ENCODE measurements at regions not wholly inside any gene's neighbourhood (a gene's known extent, or its start where the extent isn't known, plus 50 kb on each side); places are given as distances from the start of the nearest gene placed in this dataset.

DNA sequence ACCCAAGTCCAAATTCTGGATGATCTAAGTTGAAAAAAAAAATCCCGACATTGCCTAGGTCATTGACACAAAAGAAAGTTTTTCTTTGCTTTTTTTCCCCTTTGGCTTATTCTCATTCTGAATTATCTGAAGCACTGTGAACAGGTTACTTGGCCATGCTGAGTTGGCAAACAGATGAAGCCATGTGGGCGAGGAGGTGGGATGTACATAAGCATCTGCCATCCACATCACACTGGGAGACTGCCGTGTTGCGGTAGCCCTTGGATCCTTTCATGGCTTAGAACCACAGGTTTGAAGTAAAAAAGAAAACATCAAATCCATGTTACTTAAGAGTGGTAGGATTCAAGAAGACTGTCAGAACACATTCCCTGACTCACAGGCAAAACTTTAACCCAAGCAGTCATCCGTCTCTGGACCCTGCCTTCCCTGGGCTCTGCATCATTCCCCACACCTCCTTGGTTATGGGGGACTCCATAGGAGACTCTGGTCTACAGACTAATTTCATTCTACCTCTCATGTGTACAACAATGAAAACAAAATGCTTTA lies 242.5 kb upstream of the SERP2 start:
- Histone ChIP-seq H3K27me3 (no peaks in the 10 kb centered on the region), H3K36me3 (no peaks in the 10 kb centered on the region), H3K9me3 (no peaks in the 10 kb centered on the region), H3K27ac (no peak overlapping the region), H3K4me1 (ENCODE audit: control insufficient read depth in 1 of 2, insufficient read depth in 1 of 2, low read depth in 1 of 2, low read length in 1 of 2) (no peaks in the 10 kb centered on the region), H3K4me3 (ENCODE audit: low read depth in 1 of 2, low read length in 1 of 2) (no peak overlapping the region)
- TF ChIP-seq CTCF (IDR thresholded peaks at IDR 0.05): no peak

GRCh38 chr13:44132710-44133109 lies 240.9 kb upstream of the SERP2 start:
- no peak overlapping the region for H3K27ac ChIP-seq
- no peaks in the 10 kb centered on the region for H3K27me3 ChIP-seq
- H3K4me3 ChIP-seq (ENCODE audit: low read depth in 1 of 2, low read length in 1 of 2): no peak overlapping the region
- no peaks in the 10 kb centered on the region for H3K36me3 ChIP-seq
- no peaks in the 10 kb centered on the region for H3K9me3 ChIP-seq
- no peaks in the 10 kb centered on the region for H3K4me1 ChIP-seq (ENCODE audit: control insufficient read depth in 1 of 2, insufficient read depth in 1 of 2, low read depth in 1 of 2, low read length in 1 of 2)
- no peak for TF ChIP-seq CTCF (IDR thresholded peaks at IDR 0.05)

DNA sequence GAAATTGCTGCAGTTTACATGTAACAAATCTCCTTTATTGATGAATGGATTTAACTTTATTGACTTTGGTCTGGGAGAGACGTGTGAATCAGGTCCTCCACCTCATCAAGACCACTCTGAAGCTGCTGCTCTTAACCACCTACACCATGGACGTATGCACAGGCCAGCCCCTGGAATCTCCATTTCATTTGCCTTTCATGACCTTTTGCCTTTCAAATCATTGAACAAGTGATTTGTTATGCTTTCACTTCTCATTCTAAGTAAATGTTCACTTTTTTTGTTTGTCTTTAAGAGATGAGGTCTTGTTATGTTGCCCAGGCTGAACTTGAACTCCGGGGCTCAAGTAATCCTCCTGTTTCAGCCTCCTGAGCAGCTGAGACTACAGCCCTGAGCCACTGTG lies 240.0 kb upstream of the SERP2 start:
- Histone ChIP-seq H3K36me3 (no peaks in the 10 kb centered on the region), H3K4me1 (ENCODE audit: control insufficient read depth in 1 of 2, insufficient read depth in 1 of 2, low read depth in 1 of 2, low read length in 1 of 2) (no peaks in the 10 kb centered on the region), H3K4me3 (ENCODE audit: low read depth in 1 of 2, low read length in 1 of 2) (no peak overlapping the region), H3K9me3 (no peaks in the 10 kb centered on the region), H3K27me3 (no peaks in the 10 kb centered on the region), H3K27ac (no peak overlapping the region)
- TF ChIP-seq CTCF (IDR thresholded peaks at IDR 0.05): no peak

DNA sequence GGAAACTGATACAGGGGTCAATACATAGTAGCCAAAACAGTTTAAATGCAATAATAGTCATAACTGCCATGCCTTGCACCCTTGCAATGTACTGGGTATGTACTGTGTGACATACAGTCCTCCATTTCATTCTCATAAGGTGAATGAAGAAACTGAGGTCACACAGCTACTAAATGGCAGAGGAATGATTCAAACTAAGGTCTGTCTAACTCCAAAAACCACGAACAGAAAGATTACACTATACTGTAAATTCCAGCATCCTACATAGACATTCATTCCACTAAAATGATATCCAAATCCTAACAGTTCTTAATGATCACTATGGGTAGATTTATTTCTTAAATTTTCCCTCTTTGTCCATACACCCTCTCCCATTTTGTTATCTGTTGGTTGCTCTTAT lies 238.1 kb upstream of the SERP2 start:
- no peak for TF ChIP-seq CTCF (IDR thresholded peaks at IDR 0.05)
- Histone ChIP-seq H3K27ac (no peak overlapping the region), H3K4me1 (ENCODE audit: control insufficient read depth in 1 of 2, insufficient read depth in 1 of 2, low read depth in 1 of 2, low read length in 1 of 2) (no peaks in the 10 kb centered on the region), H3K36me3 (no peaks in the 10 kb centered on the region), H3K4me3 (ENCODE audit: low read depth in 1 of 2, low read length in 1 of 2) (no peak overlapping the region), H3K9me3 (no peaks in the 10 kb centered on the region), H3K27me3 (no peaks in the 10 kb centered on the region)

GRCh38 chr13:44136696-44137268 lies 236.8 kb upstream of the SERP2 start:
- H3K9me3 ChIP-seq: no peaks in the 10 kb centered on the region
- no peak for TF ChIP-seq CTCF (IDR thresholded peaks at IDR 0.05)
- H3K27ac ChIP-seq: no peak overlapping the region
- H3K4me3 ChIP-seq (ENCODE audit: low read depth in 1 of 2, low read length in 1 of 2): no peak overlapping the region
- H3K4me1 ChIP-seq (ENCODE audit: control insufficient read depth in 1 of 2, insufficient read depth in 1 of 2, low read depth in 1 of 2, low read length in 1 of 2): peaks cover 6 to 9% of the 10 kb centered on the region in 2 experiments
- no peaks in the 10 kb centered on the region for H3K27me3 ChIP-seq
- no peaks in the 10 kb centered on the region for H3K36me3 ChIP-seq

Measured in neutrophil (primary cell).